ENCODE measurements at regions not wholly inside any gene's neighbourhood (a gene's known extent, or its start where the extent isn't known, plus 50 kb on each side); places are given as distances from the start of the nearest gene placed in this dataset.

- TF ChIP-seq POLR2A (IDR thresholded peaks at IDR 0.05; ENCODE audit: borderline replicate concordance, extremely low read depth, insufficient read depth, insufficient read length) = no peak
- no peak for TF ChIP-seq CTCF (IDR thresholded peaks at IDR 0.05 in 2 of 3, conservative IDR thresholded peaks at IDR 0.05 in 1 of 3; ENCODE audit: borderline replicate concordance in 1 of 3, insufficient read depth in 1 of 3, low read depth in 2 of 3, low read length in 2 of 3)
Measured at GRCh38 chr11:95443386-95443785, 212.4 kb upstream of the SESN3 start.

Data from HCT116 (cell line).